ENCODE measurements at regions not wholly inside any gene's neighbourhood (a gene's known extent, or its start where the extent isn't known, plus 50 kb on each side); places are given as distances from the start of the nearest gene placed in this dataset.

- no peak for TF ChIP-seq CTCF (IDR thresholded peaks at IDR 0.05; ENCODE audit: extremely low read depth, low read depth, low read length)
- peaks cover 4% of the 10 kb centered on the region for H3K4me1 ChIP-seq (ENCODE audit: insufficient read depth, low read length)
Measured at GRCh38 chr6:11952316-11952715, 59.8 kb upstream of the HIVEP1 start.

GRCh38 chr6:11951868-11952267 is 60.2 kb upstream of the HIVEP1 start:
- no peaks in the 10 kb centered on the region for H3K27me3 ChIP-seq (ENCODE audit: insufficient read depth, low read length)

More at GRCh38 chr6:11952316-11952715, 59.8 kb upstream of the HIVEP1 start:
- peak; percentile 54 for DNase-seq (ENCODE audit: insufficient read length, low spot score, missing footprints)
- H3K27ac ChIP-seq (ENCODE audit: low read depth, low read length) = peak overlapping the region; percentile 58
- no peaks in the 10 kb centered on the region for H3K9me3 ChIP-seq (ENCODE audit: low read depth, low read length)
- no peaks in the 10 kb centered on the region for H3K27me3 ChIP-seq (ENCODE audit: insufficient read depth, low read length)
- no peaks in the 10 kb centered on the region for H3K36me3 ChIP-seq (ENCODE audit: insufficient read depth, low read length)
- peak overlapping the region; percentile 20 for H3K4me2 ChIP-seq (ENCODE audit: insufficient read depth, low read length)
- H2AFZ ChIP-seq (ENCODE audit: low read length) = no peak overlapping the region
- no peaks in the 10 kb centered on the region for H3K79me2 ChIP-seq (ENCODE audit: insufficient read depth, low read length)
- no peak overlapping the region for H3K4me3 ChIP-seq (ENCODE audit: insufficient read depth, low read length)
- H4K20me1 ChIP-seq (ENCODE audit: insufficient read depth, low read length) = no peaks in the 10 kb centered on the region

GRCh38 chr6:11950109-11950508 is 62.0 kb upstream of the HIVEP1 start:
- no peaks in the 10 kb centered on the region for H4K20me1 ChIP-seq (ENCODE audit: insufficient read depth, low read length)
- DNase-seq (ENCODE audit: insufficient read length, low spot score, missing footprints) = no peak
- H3K36me3 ChIP-seq (ENCODE audit: insufficient read depth, low read length) = no peaks in the 10 kb centered on the region
- H3K9me3 ChIP-seq (ENCODE audit: low read depth, low read length) = no peaks in the 10 kb centered on the region
- no peak for TF ChIP-seq CTCF (IDR thresholded peaks at IDR 0.05; ENCODE audit: extremely low read depth, low read depth, low read length)
- no peaks in the 10 kb centered on the region for H3K79me2 ChIP-seq (ENCODE audit: insufficient read depth, low read length)
- no peaks in the 10 kb centered on the region for H3K27me3 ChIP-seq (ENCODE audit: insufficient read depth, low read length)
- H3K27ac ChIP-seq (ENCODE audit: low read depth, low read length) = no peak overlapping the region
- H2AFZ ChIP-seq (ENCODE audit: low read length) = no peak overlapping the region
- no peak overlapping the region for H3K4me3 ChIP-seq (ENCODE audit: insufficient read depth, low read length)
- H3K4me2 ChIP-seq (ENCODE audit: insufficient read depth, low read length) = no peak overlapping the region
- H3K4me1 ChIP-seq (ENCODE audit: insufficient read depth, low read length) = peaks cover 4% of the 10 kb centered on the region

More at GRCh38 chr6:11951868-11952267, 60.2 kb upstream of the HIVEP1 start:
- DNase-seq (ENCODE audit: insufficient read length, low spot score, missing footprints) = no peak
- Histone ChIP-seq H3K4me3 (ENCODE audit: insufficient read depth, low read length) (no peak overlapping the region), H2AFZ (ENCODE audit: low read length) (no peak overlapping the region), H3K4me2 (ENCODE audit: insufficient read depth, low read length) (no peak overlapping the region), H3K36me3 (ENCODE audit: insufficient read depth, low read length) (no peaks in the 10 kb centered on the region), H4K20me1 (ENCODE audit: insufficient read depth, low read length) (no peaks in the 10 kb centered on the region), H3K4me1 (ENCODE audit: insufficient read depth, low read length) (peaks cover 4% of the 10 kb centered on the region), H3K27ac (ENCODE audit: low read depth, low read length) (no peak overlapping the region), H3K9me3 (ENCODE audit: low read depth, low read length) (no peaks in the 10 kb centered on the region), H3K79me2 (ENCODE audit: insufficient read depth, low read length) (no peaks in the 10 kb centered on the region)
- TF ChIP-seq CTCF (IDR thresholded peaks at IDR 0.05; ENCODE audit: extremely low read depth, low read depth, low read length) = no peak

GRCh38 chr6:11947575-11947974 is 64.5 kb upstream of the HIVEP1 start:
- Histone ChIP-seq H3K79me2 (ENCODE audit: insufficient read depth, low read length) (no peaks in the 10 kb centered on the region), H3K4me3 (ENCODE audit: insufficient read depth, low read length) (no peak overlapping the region), H3K27ac (ENCODE audit: low read depth, low read length) (no peak overlapping the region), H3K27me3 (ENCODE audit: insufficient read depth, low read length) (no peaks in the 10 kb centered on the region), H2AFZ (ENCODE audit: low read length) (no peak overlapping the region), H3K36me3 (ENCODE audit: insufficient read depth, low read length) (no peaks in the 10 kb centered on the region), H3K9me3 (ENCODE audit: low read depth, low read length) (no peaks in the 10 kb centered on the region), H3K4me2 (ENCODE audit: insufficient read depth, low read length) (no peak overlapping the region), H4K20me1 (ENCODE audit: insufficient read depth, low read length) (no peaks in the 10 kb centered on the region), H3K4me1 (ENCODE audit: insufficient read depth, low read length) (peaks cover 2% of the 10 kb centered on the region)
- DNase-seq (ENCODE audit: insufficient read length, low spot score, missing footprints) = no peak
- no peak for TF ChIP-seq CTCF (IDR thresholded peaks at IDR 0.05; ENCODE audit: extremely low read depth, low read depth, low read length)
